GM12874 (cell line): ENCODE measurements at regions not wholly inside any gene's neighbourhood (a gene's known extent, or its start where the extent isn't known, plus 50 kb on each side); places are given as distances from the start of the nearest gene placed in this dataset.

Source experiments
- TF ChIP-seq, protein P1 (sequence below): IDR thresholded peaks from 2 replicates; pipeline ENCODE4 v1.5.1; 2011; ENCODE audit warnings: low read depth, mild to moderate bottlenecking, control low read depth, low read length, moderate library complexity; ENCODE audit not compliant: insufficient read depth

DNA sequence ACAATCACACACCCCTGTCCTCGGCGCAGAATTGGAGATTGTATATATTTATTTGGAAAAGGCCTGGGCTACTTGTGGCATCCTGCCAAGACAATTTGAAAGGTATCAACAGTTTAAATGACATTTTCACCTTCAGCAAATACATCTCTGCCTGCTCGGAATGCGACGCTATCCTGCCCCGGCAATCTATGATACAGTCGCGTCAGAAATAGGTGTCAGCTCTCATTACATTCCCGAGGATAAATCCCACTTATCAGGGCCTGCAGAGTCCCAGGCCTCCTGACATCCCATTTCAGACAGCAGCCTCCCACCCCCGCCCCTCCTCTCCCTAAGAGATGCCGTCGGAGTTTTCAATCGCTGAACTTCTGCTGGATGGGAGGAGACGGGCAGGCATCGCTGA lies 114.7 kb downstream of the BRD1 start:
- TF ChIP-seq, protein P1, sequence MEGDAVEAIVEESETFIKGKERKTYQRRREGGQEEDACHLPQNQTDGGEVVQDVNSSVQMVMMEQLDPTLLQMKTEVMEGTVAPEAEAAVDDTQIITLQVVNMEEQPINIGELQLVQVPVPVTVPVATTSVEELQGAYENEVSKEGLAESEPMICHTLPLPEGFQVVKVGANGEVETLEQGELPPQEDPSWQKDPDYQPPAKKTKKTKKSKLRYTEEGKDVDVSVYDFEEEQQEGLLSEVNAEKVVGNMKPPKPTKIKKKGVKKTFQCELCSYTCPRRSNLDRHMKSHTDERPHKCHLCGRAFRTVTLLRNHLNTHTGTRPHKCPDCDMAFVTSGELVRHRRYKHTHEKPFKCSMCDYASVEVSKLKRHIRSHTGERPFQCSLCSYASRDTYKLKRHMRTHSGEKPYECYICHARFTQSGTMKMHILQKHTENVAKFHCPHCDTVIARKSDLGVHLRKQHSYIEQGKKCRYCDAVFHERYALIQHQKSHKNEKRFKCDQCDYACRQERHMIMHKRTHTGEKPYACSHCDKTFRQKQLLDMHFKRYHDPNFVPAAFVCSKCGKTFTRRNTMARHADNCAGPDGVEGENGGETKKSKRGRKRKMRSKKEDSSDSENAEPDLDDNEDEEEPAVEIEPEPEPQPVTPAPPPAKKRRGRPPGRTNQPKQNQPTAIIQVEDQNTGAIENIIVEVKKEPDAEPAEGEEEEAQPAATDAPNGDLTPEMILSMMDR: no peak

DNA sequence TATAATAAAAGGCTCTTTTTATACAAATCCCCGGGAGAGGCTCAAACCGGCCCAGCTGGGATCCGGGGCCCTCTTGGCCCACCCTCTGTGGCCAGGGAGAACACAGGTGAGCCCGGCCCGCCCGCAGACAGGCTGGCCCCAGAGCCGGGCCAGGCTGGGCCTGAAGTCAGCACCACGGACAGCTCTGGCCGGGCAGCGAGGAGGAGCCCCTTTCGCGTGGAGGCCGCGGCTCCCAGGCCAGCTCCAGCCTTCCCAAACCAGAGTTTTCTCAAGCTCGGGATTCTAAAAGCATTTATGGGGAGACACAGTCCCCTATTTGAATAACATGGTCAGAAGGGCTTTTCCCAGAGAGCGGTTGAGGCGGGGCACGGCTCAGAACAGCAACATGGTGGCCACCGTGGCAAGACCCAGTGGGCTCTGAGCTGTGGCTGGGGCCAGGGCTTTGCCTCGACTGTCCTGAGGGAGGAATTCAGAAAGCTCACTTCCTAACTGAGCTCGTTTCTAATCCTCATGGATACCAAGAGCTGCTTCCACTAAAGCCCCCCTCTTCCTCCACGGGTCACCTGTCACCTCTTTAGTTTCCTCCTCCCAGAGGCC lies 115.4 kb downstream of the BRD1 start:
- TF ChIP-seq, protein P1: no peak

DNA sequence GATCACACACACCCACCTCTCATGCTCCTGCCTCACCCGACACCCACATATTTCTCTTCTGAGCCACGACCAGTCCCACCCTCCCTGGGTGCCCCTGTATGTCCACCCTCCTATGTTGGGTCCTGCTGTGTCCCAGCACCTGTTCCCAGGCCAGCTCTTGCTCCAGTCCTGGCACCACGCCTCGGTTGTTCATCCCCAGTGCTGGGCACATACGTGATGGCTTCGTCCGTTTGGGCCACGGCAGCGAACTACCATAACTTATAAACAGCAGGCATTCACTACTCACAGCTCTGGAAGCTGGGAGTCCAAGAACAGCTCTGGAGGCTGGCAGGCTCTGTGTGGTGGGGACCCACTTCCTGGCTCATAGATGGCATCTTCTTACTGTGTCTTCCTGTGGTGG lies 116.9 kb downstream of the BRD1 start:
- TF ChIP-seq, protein P1: no peak

DNA sequence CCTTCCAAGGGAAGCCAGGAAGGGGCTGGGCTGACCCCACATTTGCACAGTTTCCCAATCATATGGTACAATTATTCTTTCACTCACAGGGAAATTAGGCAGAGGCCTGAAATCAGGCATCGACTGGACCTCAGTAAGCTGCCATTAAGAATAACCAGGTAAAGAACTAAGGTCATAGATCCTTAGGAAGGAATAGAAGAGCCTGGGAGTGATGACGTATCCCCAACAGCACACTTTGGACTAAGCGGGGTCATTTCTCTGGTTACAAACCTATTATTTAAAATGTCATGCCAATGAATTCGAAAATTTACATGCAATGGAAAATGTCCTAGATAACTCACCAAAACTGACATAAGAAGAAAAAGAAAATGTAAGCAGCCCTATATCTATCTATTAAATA lies 118.2 kb downstream of the BRD1 start:
- TF ChIP-seq, protein P1: no peak

DNA sequence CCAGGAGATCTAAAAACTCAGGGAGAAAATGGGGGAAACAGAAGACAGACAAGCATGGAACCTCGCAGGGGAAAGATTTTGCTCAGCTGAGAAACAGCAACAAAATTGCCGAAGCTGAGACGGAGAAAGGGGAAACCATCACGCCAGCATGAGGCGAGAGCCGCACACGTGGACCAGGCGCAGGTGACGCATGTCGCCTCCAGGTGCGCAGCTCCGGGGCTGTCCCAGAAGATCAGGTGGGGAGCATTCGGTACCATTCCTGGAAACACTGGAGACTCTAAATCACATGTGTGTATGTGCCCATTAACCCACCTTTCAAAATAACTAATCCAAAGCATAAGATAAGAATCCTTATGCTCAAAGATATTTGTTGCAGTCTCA lies 121.7 kb downstream of the BRD1 start:
- TF ChIP-seq, protein P1: no peak

DNA sequence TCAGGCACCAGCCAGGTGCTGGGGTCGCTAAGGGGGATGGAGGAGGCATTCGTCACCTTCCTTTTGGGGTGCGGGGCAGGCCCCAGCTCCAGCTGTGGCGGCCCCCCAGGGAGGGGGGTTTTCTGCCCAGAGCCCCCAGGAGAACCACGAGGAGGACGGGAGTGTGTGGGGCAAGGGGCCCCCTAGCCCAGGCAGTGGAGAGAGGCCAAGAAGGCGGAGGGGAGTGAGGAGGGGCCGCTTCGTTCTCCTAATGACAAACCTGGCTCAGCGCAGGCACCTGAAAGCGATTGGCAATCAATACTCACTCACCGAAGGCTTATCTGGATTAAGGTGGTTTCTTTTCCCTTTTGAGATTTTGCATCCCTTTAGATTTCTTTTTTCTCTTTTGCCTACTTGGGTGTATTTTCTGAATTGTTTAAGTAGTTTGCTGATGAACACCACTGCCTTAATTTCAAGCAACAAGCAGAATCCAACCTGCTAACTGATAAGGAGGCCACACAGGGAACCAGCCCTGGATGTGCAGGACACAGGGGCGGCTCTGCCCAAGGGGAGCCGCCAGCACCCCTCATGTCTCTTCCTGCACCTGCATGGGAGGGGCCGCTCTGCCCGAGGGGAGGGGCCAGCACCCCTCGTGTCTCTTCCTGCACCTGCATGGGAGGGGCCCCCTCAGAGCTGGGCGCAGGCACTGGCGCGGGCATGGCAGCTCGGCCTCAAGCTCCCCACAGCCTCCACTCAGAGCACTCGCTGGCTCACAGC lies 122.3 kb downstream of the BRD1 start:
- TF ChIP-seq, protein P1: no peak

DNA sequence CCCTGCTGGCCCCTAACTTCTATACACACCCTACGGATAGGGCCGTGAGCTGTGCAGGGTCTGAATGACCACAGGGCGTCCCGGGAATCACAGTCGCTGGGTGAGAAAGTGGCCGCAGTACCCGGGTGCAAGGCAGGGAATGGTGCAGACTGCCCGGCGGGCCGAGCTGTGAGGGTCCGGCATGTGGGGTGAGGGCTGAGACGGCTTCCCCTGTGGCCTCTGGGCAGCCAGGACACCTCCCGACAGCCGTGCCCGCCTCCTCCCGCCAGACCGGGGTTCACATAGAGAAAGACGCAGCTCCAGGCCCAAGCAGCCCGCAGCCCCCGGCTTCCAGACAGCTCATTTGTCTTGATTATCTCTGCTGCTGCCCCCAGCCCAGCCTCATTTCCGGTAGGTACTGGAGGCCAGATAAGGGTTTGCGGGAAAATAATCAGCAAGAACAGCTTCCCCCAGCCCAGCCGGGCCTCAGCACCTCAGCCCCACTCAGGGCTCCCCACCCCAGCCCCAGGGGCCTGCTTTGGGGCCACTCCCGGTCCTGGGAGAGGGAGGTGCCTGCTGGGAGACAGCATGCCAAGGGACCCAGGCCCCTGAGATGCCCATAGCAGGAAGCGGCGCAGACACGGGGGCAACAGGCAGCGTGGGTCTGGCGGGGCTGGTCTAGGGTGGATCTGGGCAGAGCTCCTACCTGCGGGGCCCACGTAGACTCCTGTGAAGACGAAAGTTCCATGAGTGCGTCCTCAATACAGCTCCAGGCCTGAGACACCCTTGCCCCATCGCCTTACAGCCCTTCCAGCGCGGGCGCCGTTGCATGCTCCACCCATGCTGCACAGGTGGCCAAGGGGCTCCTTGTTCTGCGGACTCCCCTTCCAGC lies 123.1 kb downstream of the BRD1 start:
- TF ChIP-seq, protein P1: no peak
